Stimulated activated CD4-positive, alpha-beta T cell treated with anti-CD3 and anti-CD28 coated beads, Interleukin-1b, Interleukin-23, amount 100 ng/mL, for 24 hours (primary cell): ENCODE measurements at regions not wholly inside any gene's neighbourhood (a gene's known extent, or its start where the extent isn't known, plus 50 kb on each side); places are given as distances from the start of the nearest gene placed in this dataset.
A peak's percentile ranks its signal among the peaks of the same experiment; 100 is the strongest.

Experiments
- DNase-seq, 4 experiments: peaks; one replicate each; pipeline ENCODE4 v3.0.0-alpha.2; 2020; ENCODE audit warnings: low read depth in 4 of 4, low spot score in 1 of 4

- no peak for DNase-seq
Measured at GRCh38 chr5:115072266-115073064, 97.2 kb downstream of the TRIM36 start.

- DNase-seq: no peak
Measured at GRCh38 chr5:115070737-115071136, 99.0 kb downstream of the TRIM36 start.

GRCh38 chr5:115069087-115069968 lies 100.4 kb downstream of the TRIM36 start:
- DNase-seq: no peak

GRCh38 chr5:115068239-115069086 lies 101.2 kb downstream of the TRIM36 start:
- DNase-seq: peak in 1 of 4 experiments; percentile 7

GRCh38 chr5:115064380-115064779 lies 105.3 kb downstream of the TRIM36 start:
- no peak for DNase-seq

- no peak for DNase-seq
Measured at GRCh38 chr5:115054387-115054951, 115.2 kb downstream of the TRIM36 start.

- no peak for DNase-seq
Measured at GRCh38 chr5:115052948-115053347, 116.8 kb downstream of the TRIM36 start.

- no peak for DNase-seq
Measured at GRCh38 chr5:115050866-115051265, 118.8 kb downstream of the TRIM36 start.

GRCh38 chr5:115033861-115034260 lies 135.8 kb downstream of the TRIM36 start:
- no peak for DNase-seq

GRCh38 chr5:115028557-115028956 lies 141.2 kb downstream of the TRIM36 start:
- no peak for DNase-seq

GRCh38 chr5:115024922-115025321 lies 144.8 kb downstream of the TRIM36 start:
- DNase-seq: no peak

- DNase-seq: no peak
Measured at GRCh38 chr5:115022303-115022702, 147.4 kb downstream of the TRIM36 start.

- no peak for DNase-seq
Measured at GRCh38 chr5:115016646-115017045, 153.1 kb downstream of the TRIM36 start.

GRCh38 chr5:114999176-114999575 lies 170.5 kb downstream of the TRIM36 start:
- no peak for DNase-seq

- DNase-seq: no peak
Measured at GRCh38 chr5:114989512-114989911, 180.2 kb downstream of the TRIM36 start.

- no peak for DNase-seq
Measured at GRCh38 chr5:114988096-114988495, 181.6 kb downstream of the TRIM36 start.

- no peak for DNase-seq
Measured at GRCh38 chr5:114984796-114985195, 184.9 kb downstream of the TRIM36 start.

GRCh38 chr5:114981111-114981510 lies 188.6 kb downstream of the TRIM36 start:
- no peak for DNase-seq

GRCh38 chr5:114977979-114978573 lies 191.6 kb downstream of the TRIM36 start:
- DNase-seq: no peak

- DNase-seq: no peak
Measured at GRCh38 chr5:114969482-114969881, 200.2 kb downstream of the TRIM36 start.

GRCh38 chr5:114957384-114957783 lies 212.3 kb downstream of the TRIM36 start:
- DNase-seq: no peak
